ENCODE measurements at regions not wholly inside any gene's neighbourhood (a gene's known extent, or its start where the extent isn't known, plus 50 kb on each side); places are given as distances from the start of the nearest gene placed in this dataset.

DNA sequence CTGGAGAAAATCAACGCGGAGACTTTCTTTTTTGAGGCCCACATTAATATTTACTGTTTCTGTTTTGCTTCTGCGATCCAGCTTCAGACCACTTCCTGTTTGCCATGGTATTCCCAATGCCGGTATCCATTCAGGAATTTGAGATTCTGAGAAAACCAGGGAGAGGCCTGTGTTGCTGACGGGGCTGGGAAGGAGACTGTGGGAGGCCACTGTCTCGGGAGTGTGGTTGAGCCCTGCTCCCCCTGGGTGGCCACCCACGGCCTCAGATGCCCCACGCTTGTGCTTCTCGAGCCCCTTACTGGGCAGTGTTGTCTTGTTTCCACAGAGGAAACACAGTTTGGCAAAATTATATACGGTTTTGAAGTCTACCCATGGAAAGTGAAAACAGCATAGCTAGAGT lies 403.6 kb upstream of the IRX2 start:
- DNase-seq = no peak
- Histone ChIP-seq H3K79me2 (ENCODE audit: control insufficient read depth, insufficient read depth, low read length) (no peaks in the 10 kb centered on the region), H3K27ac (ENCODE audit: low read length in 2 of 2) (no peak overlapping the region), H3K4me3 (ENCODE audit: control extremely low read depth in 1 of 5, extremely low read depth in 1 of 5, insufficient read depth in 1 of 5, low read depth in 2 of 5, low read length in 4 of 5) (no peak overlapping the region), H3K9ac (ENCODE audit: low read length) (no peak overlapping the region), H3K9me3 (ENCODE audit: control extremely low read depth in 1 of 3, control insufficient read depth in 2 of 3, insufficient read depth in 1 of 3, low read length in 2 of 3) (peaks cover 0 to 25% (median 0%) of the 10 kb centered on the region in 3 donors), H2AFZ (ENCODE audit: insufficient read depth, low read depth, low read length, poor library complexity, severe bottlenecking) (no peak overlapping the region), H3K36me3 (replicated peaks in 1 of 2; ENCODE audit: control extremely low read depth in 1 of 2, control insufficient read depth in 1 of 2, extremely low read depth in 1 of 2, insufficient read depth in 2 of 2, low read length in 1 of 2) (no peaks in the 10 kb centered on the region), H4K20me1 (ENCODE audit: control insufficient read depth, insufficient read depth, low read length, poor library complexity, severe bottlenecking) (no peaks in the 10 kb centered on the region), H3K27me3 (replicated peaks in 1 of 4; ENCODE audit: control extremely low read depth in 1 of 4, control insufficient read depth in 3 of 4, insufficient read depth in 4 of 4, low read length in 3 of 4) (no peaks in the 10 kb centered on the region), H3K4me1 (ENCODE audit: control insufficient read depth in 2 of 2, insufficient read depth in 2 of 2, low read length in 2 of 2) (no peaks in the 10 kb centered on the region), H3K4me2 (replicated peaks; ENCODE audit: low read depth, low read length, poor library complexity, severe bottlenecking) (no peak overlapping the region)
- intact Hi-C loops (cut with micrococcal nuclease) = no loop called here
- H3K9me3 Mint-ChIP-seq (ENCODE audit: insufficient read depth) = peaks cover 8% of the 10 kb centered on the region
- no peak overlapping the region for H3K27ac Mint-ChIP-seq
- ATAC-seq (ENCODE audit: low read depth) = no peak
- TF ChIP-seq EZH2 (IDR thresholded peaks at IDR 0.05; ENCODE audit: borderline replicate concordance, insufficient read depth, low read depth, low read length, poor library complexity, severe bottlenecking) = no peak
- TF ChIP-seq CTCF (IDR thresholded peaks at IDR 0.05) = no peak
- no peaks in the 10 kb centered on the region for H3K4me1 Mint-ChIP-seq
- WGBS (ENCODE audit: insufficient coverage) = 74% methylated on average over 7 of the region's 10 CpGs
- ChIA-PET CTCF (no interaction called here), POLR2A (no interaction called here)
- H3K27me3 Mint-ChIP-seq = no peaks in the 10 kb centered on the region
- H3K4me3 Mint-ChIP-seq = no peak overlapping the region

GRCh38 chr5:3153906-3154305 lies 402.4 kb upstream of the IRX2 start:
- no peaks in the 10 kb centered on the region for H3K27me3 ChIP-seq (replicated peaks in 1 of 4; ENCODE audit: control extremely low read depth in 1 of 4, control insufficient read depth in 3 of 4, insufficient read depth in 4 of 4, low read length in 3 of 4)
- Mint-ChIP-seq H3K4me3 (no peak overlapping the region), H3K9me3 (ENCODE audit: insufficient read depth) (peaks cover 8% of the 10 kb centered on the region), H3K27ac (no peak overlapping the region), H3K4me1 (no peaks in the 10 kb centered on the region), H3K27me3 (no peaks in the 10 kb centered on the region)
- no peak overlapping the region for H3K9ac ChIP-seq (ENCODE audit: low read length)
- H3K9me3 ChIP-seq (ENCODE audit: control extremely low read depth in 1 of 3, control insufficient read depth in 2 of 3, insufficient read depth in 1 of 3, low read length in 2 of 3) = peaks cover 0 to 20% (median 0%) of the 10 kb centered on the region in 3 donors
- TF ChIP-seq EZH2 (IDR thresholded peaks at IDR 0.05; ENCODE audit: borderline replicate concordance, insufficient read depth, low read depth, low read length, poor library complexity, severe bottlenecking) (no peak), CTCF (IDR thresholded peaks at IDR 0.05) (no peak)
- DNase-seq = no peak
- no peaks in the 10 kb centered on the region for H4K20me1 ChIP-seq (ENCODE audit: control insufficient read depth, insufficient read depth, low read length, poor library complexity, severe bottlenecking)
- H2AFZ ChIP-seq (ENCODE audit: insufficient read depth, low read depth, low read length, poor library complexity, severe bottlenecking) = no peak overlapping the region
- H3K4me1 ChIP-seq (ENCODE audit: control insufficient read depth in 2 of 2, insufficient read depth in 2 of 2, low read length in 2 of 2) = no peaks in the 10 kb centered on the region
- ChIA-PET CTCF (no interaction called here), POLR2A (no interaction called here)
- no peak overlapping the region for H3K4me2 ChIP-seq (replicated peaks; ENCODE audit: low read depth, low read length, poor library complexity, severe bottlenecking)
- H3K27ac ChIP-seq (ENCODE audit: low read length in 2 of 2) = no peak overlapping the region
- intact Hi-C loops (cut with micrococcal nuclease) = no loop called here
- WGBS (ENCODE audit: insufficient coverage) = 36% methylated on average over 2 of the region's 4 CpGs
- H3K4me3 ChIP-seq (ENCODE audit: control extremely low read depth in 1 of 5, extremely low read depth in 1 of 5, insufficient read depth in 1 of 5, low read depth in 2 of 5, low read length in 4 of 5) = no peak overlapping the region
- no peaks in the 10 kb centered on the region for H3K36me3 ChIP-seq (replicated peaks in 1 of 2; ENCODE audit: control extremely low read depth in 1 of 2, control insufficient read depth in 1 of 2, extremely low read depth in 1 of 2, insufficient read depth in 2 of 2, low read length in 1 of 2)
- H3K79me2 ChIP-seq (ENCODE audit: control insufficient read depth, insufficient read depth, low read length) = no peaks in the 10 kb centered on the region
- no peak for ATAC-seq (ENCODE audit: low read depth)
